ENCODE measurements at regions not wholly inside any gene's neighbourhood (a gene's known extent, or its start where the extent isn't known, plus 50 kb on each side); places are given as distances from the start of the nearest gene placed in this dataset.

GRCh38 chr10:57830877-57831560 is 436.7 kb downstream of the IPMK start:
- Histone ChIP-seq H3K27me3 (no peaks in the 10 kb centered on the region), H3K9me2 (replicated peaks; ENCODE audit: insufficient read depth) (no peaks in the 10 kb centered on the region), H3K4me1 (ENCODE audit: insufficient read depth) (no peaks in the 10 kb centered on the region), H3K9me3 (ENCODE audit: low read depth) (no peaks in the 10 kb centered on the region), H3K79me2 (no peaks in the 10 kb centered on the region), H3K4me2 (no peak overlapping the region), H3K36me3 (replicated peaks; ENCODE audit: insufficient read depth, low read depth) (no peaks in the 10 kb centered on the region), H3K27ac (no peak overlapping the region), H3K4me3 (no peak overlapping the region), H4K20me1 (ENCODE audit: insufficient read depth, poor library complexity, severe bottlenecking) (no peaks in the 10 kb centered on the region), H2AFZ (no peak overlapping the region)
- TF ChIP-seq EZH2 (IDR thresholded peaks at IDR 0.05; ENCODE audit: borderline replicate concordance): no peak
- TF ChIP-seq CTCF (IDR thresholded peaks at IDR 0.05; ENCODE audit: poor library complexity): no peak
- TF ChIP-seq EZH2phosphoT487 (IDR thresholded peaks at IDR 0.05; ENCODE audit: low read depth, severe bottlenecking, unreplicated experiment): no peak
- WGBS (ENCODE audit: low lambda C conversion rate, missing lambda C conversion rate): 84% methylated on average over 1 of the region's 1 CpG
- DNase-seq (ENCODE audit: low spot score): no peak

GRCh38 chr10:57825015-57825414 is 442.7 kb downstream of the IPMK start:
- Histone ChIP-seq H4K20me1 (ENCODE audit: insufficient read depth, poor library complexity, severe bottlenecking) (no peaks in the 10 kb centered on the region), H3K27me3 (no peaks in the 10 kb centered on the region), H3K27ac (no peak overlapping the region), H3K36me3 (replicated peaks; ENCODE audit: insufficient read depth, low read depth) (no peaks in the 10 kb centered on the region), H2AFZ (no peak overlapping the region), H3K4me1 (ENCODE audit: insufficient read depth) (peaks cover 14% of the 10 kb centered on the region), H3K4me2 (no peak overlapping the region), H3K9me2 (replicated peaks; ENCODE audit: insufficient read depth) (no peaks in the 10 kb centered on the region), H3K9me3 (ENCODE audit: low read depth) (no peaks in the 10 kb centered on the region), H3K4me3 (no peak overlapping the region), H3K79me2 (no peaks in the 10 kb centered on the region)
- no peak for DNase-seq (ENCODE audit: low spot score)
- TF ChIP-seq EZH2phosphoT487 (IDR thresholded peaks at IDR 0.05; ENCODE audit: low read depth, severe bottlenecking, unreplicated experiment) (no peak), EZH2 (IDR thresholded peaks at IDR 0.05; ENCODE audit: borderline replicate concordance) (no peak), CTCF (IDR thresholded peaks at IDR 0.05; ENCODE audit: poor library complexity) (no peak)

GRCh38 chr10:57823398-57823797 is 444.3 kb downstream of the IPMK start:
- WGBS (ENCODE audit: low lambda C conversion rate, missing lambda C conversion rate): 92% methylated on average over 2 of the region's 2 CpGs
- Histone ChIP-seq H2AFZ (no peak overlapping the region), H4K20me1 (ENCODE audit: insufficient read depth, poor library complexity, severe bottlenecking) (no peaks in the 10 kb centered on the region), H3K27me3 (no peaks in the 10 kb centered on the region), H3K4me2 (peak overlapping the region; percentile 7), H3K9me3 (ENCODE audit: low read depth) (no peaks in the 10 kb centered on the region), H3K79me2 (no peaks in the 10 kb centered on the region), H3K27ac (no peak overlapping the region), H3K9me2 (replicated peaks; ENCODE audit: insufficient read depth) (no peaks in the 10 kb centered on the region), H3K4me3 (no peak overlapping the region), H3K36me3 (replicated peaks; ENCODE audit: insufficient read depth, low read depth) (no peaks in the 10 kb centered on the region), H3K4me1 (ENCODE audit: insufficient read depth) (peaks cover 14% of the 10 kb centered on the region)
- TF ChIP-seq EZH2phosphoT487 (IDR thresholded peaks at IDR 0.05; ENCODE audit: low read depth, severe bottlenecking, unreplicated experiment): no peak
- TF ChIP-seq CTCF (IDR thresholded peaks at IDR 0.05; ENCODE audit: poor library complexity): no peak
- no peak for TF ChIP-seq EZH2 (IDR thresholded peaks at IDR 0.05; ENCODE audit: borderline replicate concordance)
- DNase-seq (ENCODE audit: low spot score): no peak

GRCh38 chr10:57822965-57823364 is 444.7 kb downstream of the IPMK start:
- TF ChIP-seq EZH2 (IDR thresholded peaks at IDR 0.05; ENCODE audit: borderline replicate concordance) (no peak), CTCF (IDR thresholded peaks at IDR 0.05; ENCODE audit: poor library complexity) (no peak), EZH2phosphoT487 (IDR thresholded peaks at IDR 0.05; ENCODE audit: low read depth, severe bottlenecking, unreplicated experiment) (no peak)
- no peak overlapping the region for H2AFZ ChIP-seq
- no peak overlapping the region for H3K4me3 ChIP-seq
- no peaks in the 10 kb centered on the region for H3K9me3 ChIP-seq (ENCODE audit: low read depth)
- no peaks in the 10 kb centered on the region for H3K79me2 ChIP-seq
- no peaks in the 10 kb centered on the region for H3K9me2 ChIP-seq (replicated peaks; ENCODE audit: insufficient read depth)
- DNase-seq (ENCODE audit: low spot score): no peak
- no peaks in the 10 kb centered on the region for H4K20me1 ChIP-seq (ENCODE audit: insufficient read depth, poor library complexity, severe bottlenecking)
- H3K4me2 ChIP-seq: peak overlapping the region; percentile 7
- peaks cover 14% of the 10 kb centered on the region for H3K4me1 ChIP-seq (ENCODE audit: insufficient read depth)
- H3K27ac ChIP-seq: no peak overlapping the region
- no peaks in the 10 kb centered on the region for H3K36me3 ChIP-seq (replicated peaks; ENCODE audit: insufficient read depth, low read depth)
- no peaks in the 10 kb centered on the region for H3K27me3 ChIP-seq

Measured in hepatocyte (in vitro differentiated cells).